ENCODE measurements at regions not wholly inside any gene's neighbourhood (a gene's known extent, or its start where the extent isn't known, plus 50 kb on each side); places are given as distances from the start of the nearest gene placed in this dataset.

GRCh38 chr4:59834943-59835342 lies 1365.2 kb upstream of the ADGRL3 start:
- in situ Hi-C loops (cut with MboI) = no loop called here
- Histone ChIP-seq H3K4me1 (ENCODE audit: insufficient read depth) (no peaks in the 10 kb centered on the region), H3K36me3 (ENCODE audit: low read depth) (no peaks in the 10 kb centered on the region), H3K27ac (no peak overlapping the region), H3K9me2 (ENCODE audit: insufficient read depth) (0 out of 2 replicates have a peak, but pooled peaks cover 4% of the 10 kb centered on the region), H3F3A (ENCODE audit: insufficient read depth) (no peaks in the 10 kb centered on the region), H3K9me3 (ENCODE audit: low read depth) (no peaks in the 10 kb centered on the region), H2AFZ (no peak overlapping the region), H3K4me2 (ENCODE audit: unreplicated experiment) (no peak overlapping the region), H3K27me3 (replicated peaks; ENCODE audit: insufficient read depth) (no peaks in the 10 kb centered on the region), H3K4me3 (no peak overlapping the region), H3K9ac (no peak overlapping the region), H3K79me2 (ENCODE audit: insufficient read depth) (no peaks in the 10 kb centered on the region), H4K20me1 (ENCODE audit: insufficient read depth) (no peaks in the 10 kb centered on the region)
- TF ChIP-seq EZH2phosphoT487 (IDR thresholded peaks at IDR 0.05; ENCODE audit: insufficient read depth, low read depth) (no peak), EZH2 (IDR thresholded peaks at IDR 0.05; ENCODE audit: insufficient read depth, poor library complexity, severe bottlenecking) (no peak)
- no peak for DNase-seq

- Histone ChIP-seq H3K4me3 (no peak overlapping the region), H3F3A (ENCODE audit: insufficient read depth) (no peaks in the 10 kb centered on the region), H3K9ac (no peak overlapping the region), H3K9me2 (ENCODE audit: insufficient read depth) (0 out of 2 replicates have a peak, but pooled peaks cover 4% of the 10 kb centered on the region), H3K9me3 (ENCODE audit: low read depth) (no peaks in the 10 kb centered on the region), H3K4me1 (ENCODE audit: insufficient read depth) (no peaks in the 10 kb centered on the region), H3K79me2 (ENCODE audit: insufficient read depth) (no peaks in the 10 kb centered on the region), H2AFZ (no peak overlapping the region), H3K4me2 (ENCODE audit: unreplicated experiment) (no peak overlapping the region), H3K27me3 (replicated peaks; ENCODE audit: insufficient read depth) (no peaks in the 10 kb centered on the region), H3K36me3 (ENCODE audit: low read depth) (no peaks in the 10 kb centered on the region), H4K20me1 (ENCODE audit: insufficient read depth) (no peaks in the 10 kb centered on the region), H3K27ac (no peak overlapping the region)
- TF ChIP-seq EZH2phosphoT487 (IDR thresholded peaks at IDR 0.05; ENCODE audit: insufficient read depth, low read depth) (no peak), EZH2 (IDR thresholded peaks at IDR 0.05; ENCODE audit: insufficient read depth, poor library complexity, severe bottlenecking) (no peak)
- 6 to 12% methylated on average over 1 of the region's 1 CpG for WGBS, 2 experiments (ENCODE audit: low coverage in 1 of 2, low lambda C conversion rate in 2 of 2, missing lambda C conversion rate in 2 of 2)
- in situ Hi-C loops (cut with MboI) = no loop called here
- DNase-seq = no peak
Observed at GRCh38 chr4:59837751-59838150, 1362.4 kb upstream of the ADGRL3 start.

DNA sequence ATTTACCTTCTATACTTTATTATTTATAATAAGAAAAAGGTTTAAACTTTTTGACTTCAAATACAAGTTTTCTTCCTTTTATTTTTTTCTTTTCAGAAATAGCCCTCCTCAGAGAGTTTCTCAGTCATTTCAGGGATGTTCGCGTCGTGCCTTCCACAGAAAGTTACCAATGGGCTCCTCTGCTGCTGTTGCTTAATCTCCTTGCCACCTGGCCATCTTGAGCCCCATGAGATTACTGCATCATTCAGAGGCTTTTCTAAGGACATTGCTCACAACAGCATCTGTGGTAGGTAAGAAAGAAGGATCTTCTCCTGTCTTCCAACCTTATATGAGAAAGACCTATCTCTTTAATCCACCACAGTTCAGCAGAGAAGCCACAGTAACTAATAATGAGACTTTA lies 1361.9 kb upstream of the ADGRL3 start:
- Histone ChIP-seq H3K9me3 (ENCODE audit: low read depth) (no peaks in the 10 kb centered on the region), H3K27ac (no peak overlapping the region), H3F3A (ENCODE audit: insufficient read depth) (no peaks in the 10 kb centered on the region), H3K27me3 (replicated peaks; ENCODE audit: insufficient read depth) (no peaks in the 10 kb centered on the region), H3K4me2 (ENCODE audit: unreplicated experiment) (no peak overlapping the region), H4K20me1 (ENCODE audit: insufficient read depth) (no peaks in the 10 kb centered on the region), H3K4me1 (ENCODE audit: insufficient read depth) (no peaks in the 10 kb centered on the region), H3K9ac (no peak overlapping the region), H3K9me2 (ENCODE audit: insufficient read depth) (0 out of 2 replicates have a peak, but pooled peaks cover 4% of the 10 kb centered on the region), H3K79me2 (ENCODE audit: insufficient read depth) (no peaks in the 10 kb centered on the region), H3K4me3 (no peak overlapping the region), H2AFZ (no peak overlapping the region), H3K36me3 (ENCODE audit: low read depth) (no peaks in the 10 kb centered on the region)
- WGBS, 2 experiments (ENCODE audit: low coverage in 1 of 2, low lambda C conversion rate in 2 of 2, missing lambda C conversion rate in 2 of 2) = 38 to 39% methylated on average over 3 of the region's 3 CpGs
- TF ChIP-seq EZH2phosphoT487 (IDR thresholded peaks at IDR 0.05; ENCODE audit: insufficient read depth, low read depth) (no peak), EZH2 (IDR thresholded peaks at IDR 0.05; ENCODE audit: insufficient read depth, poor library complexity, severe bottlenecking) (no peak)
- in situ Hi-C loops (cut with MboI) = no loop called here
- no peak for DNase-seq

GRCh38 chr4:59841698-59842097 lies 1358.4 kb upstream of the ADGRL3 start:
- Histone ChIP-seq H3K4me3 (no peak overlapping the region), H3K79me2 (ENCODE audit: insufficient read depth) (no peaks in the 10 kb centered on the region), H3F3A (ENCODE audit: insufficient read depth) (no peaks in the 10 kb centered on the region), H3K27ac (no peak overlapping the region), H3K36me3 (ENCODE audit: low read depth) (no peaks in the 10 kb centered on the region), H3K4me2 (ENCODE audit: unreplicated experiment) (no peak overlapping the region), H4K20me1 (ENCODE audit: insufficient read depth) (no peaks in the 10 kb centered on the region), H2AFZ (no peak overlapping the region), H3K9me2 (ENCODE audit: insufficient read depth) (no peaks in the 10 kb centered on the region), H3K9ac (no peak overlapping the region), H3K9me3 (ENCODE audit: low read depth) (no peaks in the 10 kb centered on the region), H3K27me3 (replicated peaks; ENCODE audit: insufficient read depth) (no peaks in the 10 kb centered on the region), H3K4me1 (ENCODE audit: insufficient read depth) (no peaks in the 10 kb centered on the region)
- no peak for DNase-seq
- in situ Hi-C loops (cut with MboI) = no loop called here
- 48 to 58% methylated on average over 1 of the region's 1 CpG for WGBS, 2 experiments (ENCODE audit: low coverage in 1 of 2, low lambda C conversion rate in 2 of 2, missing lambda C conversion rate in 2 of 2)
- no peak for TF ChIP-seq EZH2 (IDR thresholded peaks at IDR 0.05; ENCODE audit: insufficient read depth, poor library complexity, severe bottlenecking)
- TF ChIP-seq EZH2phosphoT487 (IDR thresholded peaks at IDR 0.05; ENCODE audit: insufficient read depth, low read depth) = no peak

GRCh38 chr4:59848457-59848856 lies 1351.7 kb upstream of the ADGRL3 start:
- H2AFZ ChIP-seq = no peak overlapping the region
- peaks cover 6% of the 10 kb centered on the region for H3K9me3 ChIP-seq (ENCODE audit: low read depth)
- WGBS, 2 experiments (ENCODE audit: low coverage in 1 of 2, low lambda C conversion rate in 2 of 2, missing lambda C conversion rate in 2 of 2) = 23 to 25% methylated on average over 2 of the region's 2 CpGs
- no peaks in the 10 kb centered on the region for H3K4me1 ChIP-seq (ENCODE audit: insufficient read depth)
- no peak overlapping the region for H3K9ac ChIP-seq
- H3F3A ChIP-seq (ENCODE audit: insufficient read depth) = no peaks in the 10 kb centered on the region
- H4K20me1 ChIP-seq (ENCODE audit: insufficient read depth) = no peaks in the 10 kb centered on the region; the same call in 1 of the 2 replicates
- no peak overlapping the region for H3K27ac ChIP-seq
- no peak overlapping the region for H3K4me2 ChIP-seq (ENCODE audit: unreplicated experiment)
- no peak for DNase-seq
- in situ Hi-C loops (cut with MboI) = no loop called here
- no peaks in the 10 kb centered on the region for H3K27me3 ChIP-seq (replicated peaks; ENCODE audit: insufficient read depth)
- H3K36me3 ChIP-seq (ENCODE audit: low read depth) = no peaks in the 10 kb centered on the region
- H3K79me2 ChIP-seq (ENCODE audit: insufficient read depth) = no peaks in the 10 kb centered on the region
- H3K9me2 ChIP-seq (ENCODE audit: insufficient read depth) = no peaks in the 10 kb centered on the region
- TF ChIP-seq EZH2 (IDR thresholded peaks at IDR 0.05; ENCODE audit: insufficient read depth, poor library complexity, severe bottlenecking) = no peak
- no peak for TF ChIP-seq EZH2phosphoT487 (IDR thresholded peaks at IDR 0.05; ENCODE audit: insufficient read depth, low read depth)
- no peak overlapping the region for H3K4me3 ChIP-seq

Measured in GM23248 (cell line).